B cell (primary cell): ENCODE measurements at regions not wholly inside any gene's neighbourhood (a gene's known extent, or its start where the extent isn't known, plus 50 kb on each side); places are given as distances from the start of the nearest gene placed in this dataset.
"Not testable (repeated sequence)": the region's sequence is repeated elsewhere in the genome, so short reads cannot be mapped to it uniquely, and the experiment has no call there.

Source experiments
- ATAC-seq: fragments of 200-7000 bp; cut with Tn5 transposase; one replicate; pipeline ENCODE4 v1.10.0; 2021; ENCODE audit warnings: low read depth, mild to moderate bottlenecking, moderate number of reproducible peaks, moderate library complexity
- CTCF ChIA-PET: fragments of 350-600 bp; sonication (Branson Sonifier 250); formaldehyde crosslinking; loops from one replicate; lab custom pipeline; 2021; ENCODE audit warnings: antibody characterized with exemption, inconsistent platforms; lab: Charles Lee
- POLR2A ChIA-PET: fragments of 350-600 bp; sonication (Branson Sonifier 250); formaldehyde crosslinking; loops from one replicate; lab custom pipeline; 2021; ENCODE audit warnings: antibody characterized with exemption; lab: Charles Lee
- DNase-seq: peaks from one replicate; pipeline ENCODE4 v3.0.0; 2013
- H2AFZ ChIP-seq: 2 replicates; pipeline ENCODE4 v1.6.1; 2012; ENCODE audit warnings: mild to moderate bottlenecking, low read depth, low read length; ENCODE audit not compliant: insufficient read depth, poor library complexity, severe bottlenecking
- H3K27ac ChIP-seq, 2 donors: 1 replicate in 1 of 2; 2 replicates in 1 of 2; pipeline ENCODE4 v1.5.1; 2012 to 2013; ENCODE audit warnings: low read length in 2 of 2, mild to moderate bottlenecking in 2 of 2, moderate library complexity in 1 of 2
- H3K27me3 ChIP-seq, 4 experiments: fragments of 200-600 bp in 1 of 4; sonication (generic) in 1 of 4; replicated peaks in 1 of 4; 1 replicate in 2 of 4; 2 replicates in 2 of 4; pipeline versions ENCODE4 v1.6.1 to v1.7.0; 2013 to 2016; ENCODE audit warnings: low read length in 3 of 4, mild to moderate bottlenecking in 2 of 4, mixed read lengths in 1 of 4, moderate library complexity in 1 of 4; ENCODE audit not compliant: insufficient read depth in 4 of 4, control insufficient read depth in 3 of 4; ENCODE audit errors: control extremely low read depth in 1 of 4
- H3K36me3 ChIP-seq, 2 experiments: replicated peaks in 1 of 2; 1 replicate in 1 of 2; 2 replicates in 1 of 2; pipeline versions ENCODE4 v1.6.1 to v1.7.1; 2013; ENCODE audit warnings: low read length in 1 of 2; ENCODE audit not compliant: insufficient read depth in 2 of 2, control insufficient read depth in 1 of 2; ENCODE audit errors: control extremely low read depth in 1 of 2, extremely low read depth in 1 of 2
- H3K4me1 ChIP-seq, 2 donors: fragments of 200-600 bp in 1 of 2; sonication (generic) in 1 of 2; 1 replicate in 1 of 2; 2 replicates in 1 of 2; pipeline versions ENCODE4 v1.5.1 to v1.6.1; 2013 to 2017; ENCODE audit warnings: low read length in 2 of 2; ENCODE audit not compliant: control insufficient read depth in 2 of 2, insufficient read depth in 2 of 2
- H3K4me2 ChIP-seq: replicated peaks from 2 replicates; pipeline ENCODE3; 2012; ENCODE audit warnings: mild to moderate bottlenecking, low read depth, low read length; ENCODE audit not compliant: poor library complexity, severe bottlenecking
- H3K4me3 ChIP-seq, 5 experiments: fragments of 200-600 bp in 1 of 5; sonication (generic) in 1 of 5; 1 replicate in 3 of 5; 2 replicates in 2 of 5; pipeline versions ENCODE4 v1.5.1 to v1.7.0; 2011 to 2016; ENCODE audit warnings: low read length in 4 of 5, mild to moderate bottlenecking in 4 of 5, low read depth in 2 of 5, control low read depth in 1 of 5, moderate library complexity in 1 of 5; ENCODE audit not compliant: insufficient read depth in 1 of 5; ENCODE audit errors: control extremely low read depth in 1 of 5, extremely low read depth in 1 of 5
- H3K79me2 ChIP-seq: fragments of 200-600 bp; sonication (generic); one replicate; pipeline ENCODE4 v1.6.0; 2016; ENCODE audit warnings: low read length; ENCODE audit not compliant: control insufficient read depth, insufficient read depth
- H3K9ac ChIP-seq: fragments of 200-600 bp; sonication (generic); 2 replicates; pipeline ENCODE4 v1.6.1; 2017; ENCODE audit warnings: mild to moderate bottlenecking, low read length, moderate library complexity
- H3K9me3 ChIP-seq, 3 donors: one replicate each; pipeline versions ENCODE4 v1.6.1 to v1.7.1; 2013; ENCODE audit warnings: low read length in 2 of 3; ENCODE audit not compliant: control insufficient read depth in 2 of 3, insufficient read depth in 1 of 3; ENCODE audit errors: control extremely low read depth in 1 of 3
- H4K20me1 ChIP-seq: 2 replicates; pipeline ENCODE4 v1.6.0; 2012; ENCODE audit warnings: mild to moderate bottlenecking, low read length; ENCODE audit not compliant: insufficient read depth, control insufficient read depth, poor library complexity, severe bottlenecking
- H3K27ac Mint-ChIP-seq: one replicate; pipeline ENCODE4 v1.8.0; 2021; ENCODE audit warnings: mixed read lengths
- H3K27me3 Mint-ChIP-seq: one replicate; pipeline ENCODE4 v1.8.0; 2021; ENCODE audit warnings: mixed read lengths
- H3K4me1 Mint-ChIP-seq: one replicate; pipeline ENCODE4 v1.8.0; 2021; ENCODE audit warnings: mixed read lengths
- H3K4me3 Mint-ChIP-seq: one replicate; pipeline ENCODE4 v1.8.0; 2021; ENCODE audit warnings: mixed read lengths
- H3K9me3 Mint-ChIP-seq: one replicate; pipeline ENCODE4 v1.8.0; 2022; ENCODE audit warnings: mixed read lengths; ENCODE audit not compliant: insufficient read depth
- CTCF ChIP-seq: fragments of 200-600 bp; IDR thresholded peaks from one replicate; pipeline ENCODE4 v1.8.0; 2022; ENCODE audit warnings: antibody characterized with exemption, mild to moderate bottlenecking
- EZH2 ChIP-seq: IDR thresholded peaks from 2 replicates; pipeline ENCODE4 v1.6.1; 2012; ENCODE audit warnings: borderline replicate concordance, low read depth, mild to moderate bottlenecking, moderate library complexity, low read length; ENCODE audit not compliant: insufficient read depth, poor library complexity, severe bottlenecking
- WGBS: methylation state at CpG from one replicate; pipeline ENCODE4 v1.1.5; 2013; ENCODE audit warnings: missing lambda C conversion rate; ENCODE audit not compliant: insufficient coverage; 5-methylcytosine and 5-hydroxymethylcytosine counted together
- intact Hi-C: fragments of 100-400 bp; cut with micrococcal nuclease; formaldehyde crosslinking; loops from one replicate; pipeline ENCODE4 v1.10.0; 2022

GRCh38 chr5:86465052-86465838 is 152.5 kb upstream of the COX7C start:
- DNase-seq (no peak), ATAC-seq (no peak)
- Histone ChIP-seq H3K4me1 (no peaks in the 10 kb centered on the region), H2AFZ (no peak overlapping the region), H3K4me2 (no peak overlapping the region), H4K20me1 (no peaks in the 10 kb centered on the region), H3K36me3 (no peaks in the 10 kb centered on the region), H3K9ac (no peak overlapping the region), H3K27ac (no peak overlapping the region), H3K79me2 (no peaks in the 10 kb centered on the region), H3K9me3 (peaks cover 1 to 38% (median 14%) of the 10 kb centered on the region in 3 donors), H3K27me3 (no peaks in the 10 kb centered on the region), H3K4me3 (no peak overlapping the region)
- Mint-ChIP-seq H3K27me3 (no peaks in the 10 kb centered on the region), H3K4me3 (no peak overlapping the region), H3K4me1 (no peaks in the 10 kb centered on the region), H3K9me3 (peaks cover 10% of the 10 kb centered on the region), H3K27ac (no peak overlapping the region)
- 39% methylated on average over 4 of the region's 6 CpGs for WGBS
- ChIA-PET CTCF (no interaction called here), POLR2A (no interaction called here)
- intact Hi-C loops: no loop called here
- TF ChIP-seq CTCF (no peak), EZH2 (no peak)

GRCh38 chr5:86466721-86467120 is 151.0 kb upstream of the COX7C start:
- ATAC-seq, H3K27me3 ChIP-seq, H3K36me3 ChIP-seq, H3K4me1 ChIP-seq, H3K27ac ChIP-seq, H3K4me1 Mint-ChIP-seq, intact Hi-C loops, DNase-seq, H3K27ac Mint-ChIP-seq, H4K20me1 ChIP-seq, CTCF ChIA-PET, H2AFZ ChIP-seq, H3K27me3 Mint-ChIP-seq, H3K4me2 ChIP-seq, H3K79me2 ChIP-seq, H3K4me3 ChIP-seq, H3K4me3 Mint-ChIP-seq, POLR2A ChIA-PET, H3K9ac ChIP-seq: not testable (repeated sequence)
- H3K9me3 ChIP-seq: peaks cover 1 to 34% (median 14%) of the 10 kb centered on the region in 3 donors
- 98% methylated on average over 17 of the region's 23 CpGs for WGBS
- peaks cover 10% of the 10 kb centered on the region for H3K9me3 Mint-ChIP-seq
